Mesendoderm (in vitro differentiated cells): ENCODE measurements at regions not wholly inside any gene's neighbourhood (a gene's known extent, or its start where the extent isn't known, plus 50 kb on each side); places are given as distances from the start of the nearest gene placed in this dataset.

Experiments
- DNase-seq: peaks from one replicate; pipeline ENCODE4 v3.0.0; 2013
- H2AK5ac ChIP-seq: 2 replicates; pipeline ENCODE4 v1.6.1; 2013; ENCODE audit warnings: low read length, inconsistent platforms
- H2BK120ac ChIP-seq: 2 replicates; pipeline ENCODE4 v1.6.1; 2013; ENCODE audit warnings: low read depth, mild to moderate bottlenecking, low read length, moderate library complexity, mixed read lengths
- H2BK15ac ChIP-seq: replicated peaks from 2 replicates; pipeline ENCODE4 v1.6.1; 2013; ENCODE audit warnings: low read depth, mild to moderate bottlenecking, moderate library complexity
- H2BK5ac ChIP-seq: 2 replicates; pipeline ENCODE4 v1.6.1; 2013; ENCODE audit warnings: low read length, inconsistent platforms
- H3K18ac ChIP-seq: 2 replicates; pipeline ENCODE4 v1.6.1; 2013; ENCODE audit warnings: mild to moderate bottlenecking, low read length, mixed read lengths
- H3K23ac ChIP-seq: one replicate; pipeline ENCODE4 v1.6.1; 2013; ENCODE audit warnings: low read length
- H3K27ac ChIP-seq: 2 replicates; pipeline ENCODE4 v1.5.1; 2013; ENCODE audit warnings: low read depth, mild to moderate bottlenecking, inconsistent platforms, low read length, moderate library complexity
- H3K27me3 ChIP-seq: 2 replicates; pipeline ENCODE4 v1.6.1; 2013; ENCODE audit warnings: low read length, control low read depth, mild to moderate bottlenecking, inconsistent platforms; ENCODE audit not compliant: insufficient read depth, poor library complexity
- H3K36me3 ChIP-seq: 2 replicates; pipeline ENCODE4 v1.6.1; 2013; ENCODE audit warnings: low read length, inconsistent platforms; ENCODE audit not compliant: control insufficient read depth, insufficient read depth
- H3K4ac ChIP-seq: one replicate; pipeline ENCODE4 v1.6.1; 2013; ENCODE audit warnings: low read depth, mild to moderate bottlenecking, low read length, moderate library complexity
- H3K4me1 ChIP-seq: 2 replicates; pipeline ENCODE4 v1.6.1; 2013; ENCODE audit warnings: low read depth, low read length, inconsistent platforms; ENCODE audit not compliant: control insufficient read depth
- H3K4me2 ChIP-seq: 2 replicates; pipeline ENCODE4 v1.6.1; 2013; ENCODE audit warnings: low read length
- H3K4me3 ChIP-seq: 2 replicates; pipeline ENCODE4 v1.5.1; 2013; ENCODE audit warnings: mild to moderate bottlenecking, low read length
- H3K56ac ChIP-seq: one replicate; pipeline ENCODE4 v1.6.1; 2013; ENCODE audit warnings: low read length
- H3K79me1 ChIP-seq: 2 replicates; pipeline ENCODE4 v1.6.1; 2013; ENCODE audit warnings: low read length, inconsistent platforms
- H3K79me2 ChIP-seq: 2 replicates; pipeline ENCODE4 v1.6.1; 2013; ENCODE audit warnings: mild to moderate bottlenecking, low read length; ENCODE audit not compliant: control insufficient read depth, insufficient read depth
- H3K9ac ChIP-seq: 2 replicates; pipeline ENCODE4 v1.6.1; 2013; ENCODE audit warnings: low read length, inconsistent platforms
- H4K5ac ChIP-seq: one replicate; pipeline ENCODE4 v1.6.1; 2013; ENCODE audit warnings: low read length
- H4K8ac ChIP-seq: one replicate; pipeline ENCODE4 v1.6.1; 2013; ENCODE audit warnings: low read depth, mild to moderate bottlenecking, control low read depth, low read length, moderate library complexity
- WGBS: extraction: QIAGEN DNeasy Blood & Tissue Kit; methylation state at CpG from one replicate; pipeline ENCODE4 v1.1.7; 2013; ENCODE audit warnings: low lambda C conversion rate, missing lambda C conversion rate; ENCODE audit not compliant: insufficient coverage; ENCODE audit errors: extremely low coverage; 5-methylcytosine and 5-hydroxymethylcytosine counted together

DNA sequence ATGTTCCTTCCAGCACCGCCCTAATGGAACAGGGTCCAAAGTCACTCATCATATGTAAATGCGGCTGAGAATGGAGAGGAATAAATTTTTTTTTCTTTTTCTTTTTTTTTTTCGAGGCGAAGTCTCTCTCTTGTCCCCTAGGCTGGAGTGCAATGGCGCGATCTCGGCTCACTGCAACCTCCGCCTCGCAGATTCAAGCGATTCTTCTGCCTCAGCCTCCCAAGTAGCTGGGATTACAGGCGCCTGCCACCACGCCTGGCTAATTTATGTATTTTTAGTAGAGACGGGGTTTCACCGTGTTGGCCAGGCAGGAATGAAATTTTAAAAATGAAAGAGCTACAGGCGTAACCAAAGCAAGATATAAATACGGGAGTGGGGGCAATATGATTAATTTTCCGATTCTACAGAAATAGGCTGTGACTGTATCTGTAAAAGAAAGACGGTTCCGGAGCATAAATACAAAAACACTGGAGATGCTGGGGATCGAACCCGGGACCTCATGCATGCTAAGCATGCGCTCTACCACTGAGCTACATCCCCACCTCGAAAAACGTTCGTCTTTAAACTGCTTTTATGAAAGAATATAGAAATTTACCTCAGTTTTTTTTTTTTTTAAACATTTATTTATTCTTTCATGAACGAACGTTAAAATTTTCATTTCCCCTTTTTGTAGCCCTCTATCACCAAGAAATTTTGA lies 132.2 kb downstream of the GPX5 start:
- Histone ChIP-seq H3K23ac (no peak overlapping the region), H2BK120ac (no peak overlapping the region), H3K4me1 (no peaks in the 10 kb centered on the region), H3K79me1 (no peaks in the 10 kb centered on the region), H3K79me2 (no peaks in the 10 kb centered on the region), H2BK15ac (no peak overlapping the region), H3K36me3 (no peaks in the 10 kb centered on the region), H2BK5ac (no peak overlapping the region), H4K8ac (no peak overlapping the region), H3K4ac (no peak overlapping the region), H3K4me3 (peak overlapping the region; percentile 63), H3K18ac (no peak overlapping the region), H3K4me2 (peak overlapping the region; percentile 75), H3K27ac (no peak overlapping the region), H3K56ac (no peak overlapping the region), H4K5ac (no peak overlapping the region), H2AK5ac (no peak overlapping the region), H3K27me3 (no peaks in the 10 kb centered on the region), H3K9ac (peak overlapping the region; percentile 50)
- DNase-seq, result peak; percentile 74
- WGBS, result no CpG with 5 or more reads among the region's 27 CpGs

DNA sequence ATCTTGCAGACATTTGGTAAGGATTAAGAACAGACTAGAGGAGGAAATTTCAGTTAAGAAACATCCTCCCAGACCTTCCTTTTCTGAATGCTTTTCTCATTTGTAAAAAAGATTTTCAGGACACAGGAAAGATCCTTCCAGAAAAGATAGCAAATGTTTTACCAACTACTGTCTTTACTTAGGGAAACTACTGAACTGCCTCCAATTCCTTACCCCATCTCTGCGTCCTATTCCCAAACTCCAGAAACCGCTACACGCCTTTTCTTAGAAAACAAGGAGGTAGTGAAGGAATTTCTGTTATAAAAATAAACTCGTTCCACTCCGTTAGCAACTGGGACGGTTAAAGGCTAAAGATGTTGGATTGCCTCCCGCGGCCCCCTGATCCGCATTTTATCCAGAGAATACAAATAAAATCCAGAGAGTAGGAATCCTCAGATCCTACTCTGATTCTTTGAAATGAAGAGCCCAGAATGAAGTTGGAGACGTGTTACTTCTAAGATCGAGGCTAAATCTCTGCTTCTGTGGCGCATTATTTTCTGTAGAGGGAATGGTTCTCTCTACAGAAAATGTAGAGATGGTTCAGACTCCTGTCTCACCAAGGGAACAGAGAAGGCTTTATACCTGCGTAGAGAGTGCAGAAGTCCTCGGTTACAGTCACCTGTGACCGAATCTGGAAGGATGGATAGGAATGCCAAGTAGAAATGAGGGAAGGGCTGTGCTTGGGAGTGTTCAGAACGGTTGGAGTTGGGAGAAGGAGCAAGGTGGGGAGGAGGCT lies 133.0 kb downstream of the GPX5 start:
- H4K8ac ChIP-seq, result no peak overlapping the region
- no peak overlapping the region for H3K27ac ChIP-seq
- no CpG with 5 or more reads among the region's 16 CpGs for WGBS
- no peaks in the 10 kb centered on the region for H3K79me2 ChIP-seq
- no peaks in the 10 kb centered on the region for H3K27me3 ChIP-seq
- no peak overlapping the region for H2BK5ac ChIP-seq
- peak overlapping the region; percentile 63 for H3K4me3 ChIP-seq
- H4K5ac ChIP-seq, result no peak overlapping the region
- H3K9ac ChIP-seq, result peak overlapping the region; percentile 60
- H3K79me1 ChIP-seq, result no peaks in the 10 kb centered on the region
- H2BK15ac ChIP-seq, result no peak overlapping the region
- DNase-seq, result peak; percentile 56
- peak overlapping the region; percentile 97 for H3K4me2 ChIP-seq
- no peak overlapping the region for H2AK5ac ChIP-seq
- no peak overlapping the region for H3K18ac ChIP-seq
- H3K36me3 ChIP-seq, result no peaks in the 10 kb centered on the region
- no peak overlapping the region for H3K4ac ChIP-seq
- no peak overlapping the region for H2BK120ac ChIP-seq
- H3K4me1 ChIP-seq, result no peaks in the 10 kb centered on the region
- H3K56ac ChIP-seq, result peak overlapping the region; percentile 49
- H3K23ac ChIP-seq, result no peak overlapping the region

DNA sequence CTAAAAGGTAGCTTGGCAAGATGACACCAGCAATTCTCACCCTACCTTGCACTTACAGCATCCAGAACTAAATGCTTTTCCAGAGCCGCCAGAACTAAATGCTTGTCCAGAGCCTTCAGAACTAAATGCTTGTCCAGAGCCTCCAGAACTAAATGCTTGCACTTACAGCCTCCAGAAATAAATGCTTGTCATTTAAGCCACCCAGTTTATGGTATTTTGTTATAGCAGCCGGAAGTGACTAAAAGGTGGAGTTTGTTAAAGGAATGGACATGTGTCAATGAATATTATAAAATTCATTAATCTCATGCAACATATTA lies 133.5 kb downstream of the GPX5 start:
- no peak overlapping the region for H2BK5ac ChIP-seq
- peak overlapping the region; percentile 60 for H3K9ac ChIP-seq
- no peak overlapping the region for H2BK120ac ChIP-seq
- no peak overlapping the region for H3K18ac ChIP-seq
- no CpG with 5 or more reads among the region's 2 CpGs for WGBS
- no peak overlapping the region for H4K8ac ChIP-seq
- H3K4ac ChIP-seq, result no peak overlapping the region
- peak overlapping the region; percentile 97 for H3K4me2 ChIP-seq
- no peak overlapping the region for H3K27ac ChIP-seq
- H4K5ac ChIP-seq, result no peak overlapping the region
- H3K56ac ChIP-seq, result no peak overlapping the region
- no peak overlapping the region for H3K23ac ChIP-seq
- H3K79me2 ChIP-seq, result no peaks in the 10 kb centered on the region
- peak overlapping the region; percentile 63 for H3K4me3 ChIP-seq
- DNase-seq, result no peak
- no peaks in the 10 kb centered on the region for H3K4me1 ChIP-seq
- no peak overlapping the region for H2BK15ac ChIP-seq
- no peaks in the 10 kb centered on the region for H3K79me1 ChIP-seq
- H2AK5ac ChIP-seq, result no peak overlapping the region
- no peaks in the 10 kb centered on the region for H3K27me3 ChIP-seq
- H3K36me3 ChIP-seq, result no peaks in the 10 kb centered on the region

DNA sequence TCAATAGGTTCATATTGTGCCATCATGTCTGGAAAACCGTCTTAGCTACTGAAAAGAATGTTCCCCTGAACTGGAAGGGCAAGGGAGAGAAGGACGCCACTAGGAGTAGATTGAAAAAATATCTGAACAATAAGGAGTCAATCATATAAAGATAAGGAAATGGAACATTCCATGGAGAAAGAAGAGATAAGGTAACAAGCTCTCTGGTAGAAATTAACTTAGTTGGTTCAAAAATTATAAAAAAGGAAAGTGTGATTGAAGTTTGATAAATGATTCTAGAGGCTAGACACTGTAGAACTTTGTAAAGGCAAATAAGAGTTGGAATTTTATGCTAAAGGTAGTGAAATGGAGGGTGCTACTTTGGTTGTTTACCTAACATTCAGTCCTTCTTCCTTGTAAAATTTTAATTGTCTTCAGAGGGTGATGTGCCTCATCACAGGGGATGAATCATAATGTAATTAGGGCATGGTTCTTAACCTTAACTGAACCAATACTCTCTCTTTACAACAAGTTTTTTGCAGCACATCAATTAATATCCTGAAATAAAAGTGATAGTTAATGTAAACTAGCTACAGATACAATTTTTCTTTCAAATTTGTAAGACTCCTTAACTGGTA lies 135.5 kb downstream of the GPX5 start:
- no peak overlapping the region for H3K4me2 ChIP-seq
- no peak overlapping the region for H4K8ac ChIP-seq
- no peak overlapping the region for H3K4me3 ChIP-seq
- H2BK5ac ChIP-seq, result no peak overlapping the region
- no peak overlapping the region for H3K56ac ChIP-seq
- no peaks in the 10 kb centered on the region for H3K79me1 ChIP-seq
- no peak overlapping the region for H4K5ac ChIP-seq
- H3K79me2 ChIP-seq, result no peaks in the 10 kb centered on the region
- no peak overlapping the region for H3K18ac ChIP-seq
- no peak overlapping the region for H2BK15ac ChIP-seq
- no peak overlapping the region for H3K4ac ChIP-seq
- no CpG with 5 or more reads among the region's 2 CpGs for whole genome bisulfite sequencing
- DNase-seq, result no peak
- H2AK5ac ChIP-seq, result no peak overlapping the region
- no peak overlapping the region for H3K23ac ChIP-seq
- H3K4me1 ChIP-seq, result no peaks in the 10 kb centered on the region
- no peak overlapping the region for H3K27ac ChIP-seq
- H3K36me3 ChIP-seq, result no peaks in the 10 kb centered on the region
- H2BK120ac ChIP-seq, result no peak overlapping the region
- H3K27me3 ChIP-seq, result no peaks in the 10 kb centered on the region
- no peak overlapping the region for H3K9ac ChIP-seq

DNA sequence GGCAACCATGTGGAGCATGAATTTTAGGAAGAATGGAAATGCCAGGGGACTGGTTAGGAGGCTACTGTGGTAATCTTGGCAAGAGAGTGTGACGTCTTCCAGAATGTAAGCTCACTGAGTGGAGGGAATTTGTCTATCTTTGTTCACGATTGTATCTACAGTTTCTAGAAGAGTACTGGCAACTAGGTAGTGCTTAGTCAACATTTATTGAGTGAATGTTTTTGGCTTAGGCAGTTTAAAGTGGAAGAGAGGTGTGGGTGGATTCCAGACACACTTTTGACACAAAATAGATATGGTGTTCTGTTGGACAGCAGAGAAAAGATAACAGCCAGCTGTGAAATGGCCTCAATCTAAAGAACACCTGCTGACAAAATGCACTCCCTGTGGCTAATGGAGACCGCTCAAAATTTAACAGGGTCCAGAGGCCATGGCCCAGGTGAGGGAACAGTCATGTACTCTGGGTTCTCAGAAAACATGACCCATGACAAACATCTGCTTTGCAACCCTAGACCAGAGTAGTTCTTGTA lies 139.3 kb downstream of the GPX5 start:
- H3K27ac ChIP-seq, result no peak overlapping the region
- no peak overlapping the region for H2AK5ac ChIP-seq
- no peak overlapping the region for H4K8ac ChIP-seq
- H3K27me3 ChIP-seq, result no peaks in the 10 kb centered on the region
- H2BK5ac ChIP-seq, result no peak overlapping the region
- no peak overlapping the region for H3K9ac ChIP-seq
- no peak overlapping the region for H3K23ac ChIP-seq
- H2BK120ac ChIP-seq, result no peak overlapping the region
- H3K4me2 ChIP-seq, result no peak overlapping the region
- H3K4ac ChIP-seq, result no peak overlapping the region
- H3K36me3 ChIP-seq, result no peaks in the 10 kb centered on the region
- H3K56ac ChIP-seq, result no peak overlapping the region
- no peak overlapping the region for H4K5ac ChIP-seq
- H3K18ac ChIP-seq, result no peak overlapping the region
- H3K79me2 ChIP-seq, result no peaks in the 10 kb centered on the region
- no peaks in the 10 kb centered on the region for H3K79me1 ChIP-seq
- no peak overlapping the region for H3K4me3 ChIP-seq
- no peak for DNase-seq
- WGBS, result no CpG with 5 or more reads among the region's 3 CpGs
- H3K4me1 ChIP-seq, result no peaks in the 10 kb centered on the region
- H2BK15ac ChIP-seq, result no peak overlapping the region
